ENCODE measurements at regions not wholly inside any gene's neighbourhood (a gene's known extent, or its start where the extent isn't known, plus 50 kb on each side); places are given as distances from the start of the nearest gene placed in this dataset.
"Not testable (repeated sequence)": the region's sequence is repeated elsewhere in the genome, so short reads cannot be mapped to it uniquely, and the experiment has no call there.

DNA sequence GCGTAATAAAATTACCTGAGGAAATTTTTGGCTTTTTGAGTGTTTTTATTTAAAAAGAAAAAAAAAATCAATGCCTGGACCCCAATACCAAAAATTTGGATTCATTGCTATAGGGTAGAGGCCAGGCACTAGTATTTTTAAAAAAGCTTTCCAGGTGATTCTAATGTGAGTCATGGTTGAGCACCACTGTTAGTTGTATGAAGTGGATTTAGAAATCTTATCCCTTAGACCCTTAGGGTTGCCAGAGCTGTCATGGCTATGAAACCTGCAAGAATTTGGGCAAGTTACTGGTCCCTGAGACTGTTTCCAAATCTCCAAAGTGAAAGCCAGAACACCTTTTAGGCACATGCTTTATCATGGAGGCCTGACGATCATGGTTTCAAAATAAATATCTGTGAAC is 262.5 kb downstream of the AHR start:
- no peak overlapping the region for H3K27ac Mint-ChIP-seq

DNA sequence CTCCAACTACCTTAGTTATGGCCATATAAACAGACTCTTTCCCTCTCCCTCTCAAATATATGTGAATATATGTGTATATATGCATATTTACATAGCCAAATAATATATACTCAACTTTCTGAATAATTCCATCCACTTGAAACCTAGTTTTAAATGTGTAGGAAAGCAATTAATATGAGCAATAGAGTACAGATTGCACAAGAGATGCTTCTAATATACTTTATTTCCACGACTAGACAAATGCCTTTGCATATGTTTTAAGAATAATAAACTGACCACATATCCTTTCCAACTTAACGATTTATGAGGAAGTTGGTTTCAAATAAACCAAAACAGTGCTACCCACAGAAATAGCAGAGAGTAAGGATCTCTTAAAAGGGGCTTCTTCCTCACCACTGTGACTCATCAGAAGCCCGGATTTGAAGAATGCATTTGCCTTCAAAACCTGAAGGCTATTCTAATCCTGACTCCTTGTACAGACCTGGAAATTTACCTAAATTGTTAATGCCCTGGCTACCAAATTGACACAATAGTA is 266.3 kb downstream of the AHR start:
- Mint-ChIP-seq H3K4me3 (no peak overlapping the region), H3K36me3 (ENCODE audit: low read depth) (no peaks in the 10 kb centered on the region), H3K4me1 (ENCODE audit: low read depth) (no peaks in the 10 kb centered on the region), H3K9me3 (no peaks in the 10 kb centered on the region), H3K27ac (no peak overlapping the region), H3K27me3 (ENCODE audit: insufficient read depth) (peaks cover 2% of the 10 kb centered on the region)
- intact Hi-C loops (cut with micrococcal nuclease): no loop called here
- no peak for DNase-seq (ENCODE audit: low spot score)

More for the DNA sequence above, 262.5 kb downstream of the AHR start:
- Mint-ChIP-seq H3K9me3 (no peaks in the 10 kb centered on the region), H3K4me3 (no peak overlapping the region), H3K27me3 (ENCODE audit: insufficient read depth) (no peaks in the 10 kb centered on the region), H3K36me3 (ENCODE audit: low read depth) (no peaks in the 10 kb centered on the region), H3K4me1 (ENCODE audit: low read depth) (no peaks in the 10 kb centered on the region)
- intact Hi-C loops (cut with micrococcal nuclease): no loop called here
- no peak for DNase-seq (ENCODE audit: low spot score)

DNA sequence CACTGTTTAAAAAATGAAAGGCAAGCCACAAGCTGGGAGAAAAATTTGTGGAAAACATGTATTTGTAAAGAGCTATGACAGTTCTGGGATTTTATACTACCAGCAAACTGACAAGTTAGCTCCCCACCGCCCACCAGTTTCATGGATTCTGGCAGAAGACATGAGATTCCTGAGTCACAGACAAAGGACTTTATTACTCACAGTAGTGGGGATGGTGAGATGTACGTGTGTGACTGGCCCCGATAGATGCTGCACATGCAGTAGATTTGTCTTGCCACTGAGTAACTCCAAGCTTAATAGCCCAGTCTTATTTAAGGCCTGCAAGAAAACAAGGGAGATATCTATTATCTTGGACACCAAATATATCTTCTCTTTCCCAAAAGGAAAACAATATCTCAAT is 281.7 kb downstream of the AHR start:
- Mint-ChIP-seq H3K4me1 (ENCODE audit: low read depth) (no peaks in the 10 kb centered on the region), H3K27me3 (ENCODE audit: insufficient read depth) (no peaks in the 10 kb centered on the region), H3K4me3 (no peak overlapping the region), H3K27ac (no peak overlapping the region), H3K9me3 (peaks cover 7% of the 10 kb centered on the region), H3K36me3 (ENCODE audit: low read depth) (no peaks in the 10 kb centered on the region)
- intact Hi-C loops (cut with micrococcal nuclease): no loop called here
- DNase-seq (ENCODE audit: low spot score): no peak

DNA sequence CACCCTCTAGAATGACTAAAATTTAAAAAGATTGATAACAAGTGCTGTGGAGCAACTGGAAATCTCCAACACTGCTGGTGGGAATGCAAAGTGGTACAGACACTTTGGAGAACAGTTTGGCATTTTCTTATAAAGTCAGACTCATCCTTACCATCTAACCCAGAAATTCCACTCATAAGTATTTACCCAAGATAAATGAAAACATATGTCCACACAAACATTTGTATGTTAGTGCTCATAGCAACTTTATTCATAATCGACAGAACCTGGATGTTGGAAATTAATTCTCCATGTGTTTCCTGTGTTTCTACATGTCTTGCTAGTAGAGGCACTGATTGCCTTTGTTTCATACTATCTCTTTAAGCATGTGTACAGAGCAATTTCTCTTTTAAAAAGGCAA is 282.4 kb downstream of the AHR start:
- peaks cover 7% of the 10 kb centered on the region for H3K9me3 Mint-ChIP-seq

DNA sequence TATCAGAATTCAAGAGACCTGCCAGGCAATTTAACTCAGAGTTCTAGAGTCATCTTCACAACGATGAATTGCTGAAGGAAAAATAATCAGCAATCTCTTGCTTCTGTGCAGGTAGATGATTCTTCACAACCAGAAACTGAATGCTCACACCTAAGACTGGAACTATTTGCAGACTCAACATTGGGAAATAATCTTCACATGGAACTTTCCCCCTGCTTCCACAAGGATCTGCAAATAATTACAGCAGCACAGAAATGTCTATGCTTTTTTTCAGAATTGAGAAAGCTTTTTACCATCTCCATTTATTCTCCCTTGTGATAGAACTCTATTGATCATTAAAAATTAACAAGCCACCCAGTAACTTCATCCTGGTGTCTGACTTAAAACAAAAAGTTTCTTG is 282.8 kb downstream of the AHR start:
- intact Hi-C loops (cut with micrococcal nuclease): no loop called here
- no peak overlapping the region for H3K4me3 Mint-ChIP-seq
- no peak for DNase-seq (ENCODE audit: low spot score)
- H3K4me1 Mint-ChIP-seq (ENCODE audit: low read depth): no peaks in the 10 kb centered on the region
- no peak overlapping the region for H3K27ac Mint-ChIP-seq
- peaks cover 7% of the 10 kb centered on the region for H3K9me3 Mint-ChIP-seq
- no peaks in the 10 kb centered on the region for H3K27me3 Mint-ChIP-seq (ENCODE audit: insufficient read depth)
- no peaks in the 10 kb centered on the region for H3K36me3 Mint-ChIP-seq (ENCODE audit: low read depth)

More for the DNA sequence above, 282.4 kb downstream of the AHR start:
- Mint-ChIP-seq H3K36me3 (ENCODE audit: low read depth) (no peaks in the 10 kb centered on the region), H3K27me3 (ENCODE audit: insufficient read depth) (no peaks in the 10 kb centered on the region), H3K4me3 (no peak overlapping the region), H3K4me1 (ENCODE audit: low read depth) (no peaks in the 10 kb centered on the region), H3K27ac (no peak overlapping the region)
- DNase-seq (ENCODE audit: low spot score): no peak
- intact Hi-C loops (cut with micrococcal nuclease): no loop called here

DNA sequence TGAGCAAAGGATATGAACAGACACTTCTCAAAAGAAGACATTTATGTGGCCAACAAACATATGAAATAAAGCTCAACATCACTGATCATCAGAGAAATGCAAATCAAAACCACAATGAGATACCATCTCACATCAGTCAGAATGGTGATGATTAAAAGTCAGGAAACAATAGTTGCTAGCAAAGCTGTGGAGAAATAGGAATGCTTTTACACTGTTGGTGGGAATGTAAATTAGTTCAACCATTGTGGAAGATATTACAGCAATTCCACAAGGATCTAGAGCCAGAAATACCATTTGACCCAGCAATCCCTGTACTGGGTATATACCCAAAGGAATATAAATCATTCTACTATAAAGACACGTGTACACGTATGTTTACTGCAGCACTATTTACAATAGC is 284.2 kb downstream of the AHR start:
- intact Hi-C loops (cut with micrococcal nuclease); H3K27me3 Mint-ChIP-seq (ENCODE audit: insufficient read depth); H3K9me3 Mint-ChIP-seq; H3K36me3 Mint-ChIP-seq (ENCODE audit: low read depth); DNase-seq (ENCODE audit: low spot score); H3K4me3 Mint-ChIP-seq; H3K27ac Mint-ChIP-seq; H3K4me1 Mint-ChIP-seq (ENCODE audit: low read depth): not testable (repeated sequence)

DNA sequence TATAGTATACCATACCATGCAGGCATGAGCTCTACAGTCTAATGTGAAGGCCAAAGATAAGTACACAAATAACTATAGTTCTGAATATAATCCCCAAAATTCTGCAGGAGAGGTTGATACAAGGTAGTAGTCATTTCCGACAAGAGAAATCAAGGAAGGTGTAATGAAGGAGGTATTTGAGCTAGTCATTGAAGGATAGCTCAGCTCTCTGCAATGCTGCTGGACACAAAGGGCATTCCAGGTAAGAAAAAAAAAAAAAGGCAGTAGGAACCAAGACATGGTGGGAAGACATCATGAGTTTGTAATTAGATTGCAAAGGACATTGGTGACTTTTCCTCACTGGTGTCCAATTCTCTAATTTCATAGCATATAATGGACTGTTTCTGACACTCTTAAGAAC is 285.3 kb downstream of the AHR start:
- Mint-ChIP-seq H3K4me1 (ENCODE audit: low read depth) (no peaks in the 10 kb centered on the region), H3K9me3 (no peaks in the 10 kb centered on the region), H3K4me3 (no peak overlapping the region), H3K36me3 (ENCODE audit: low read depth) (no peaks in the 10 kb centered on the region), H3K27ac (no peak overlapping the region), H3K27me3 (ENCODE audit: insufficient read depth) (no peaks in the 10 kb centered on the region)
- DNase-seq (ENCODE audit: low spot score): no peak
- intact Hi-C loops (cut with micrococcal nuclease): no loop called here

DNA sequence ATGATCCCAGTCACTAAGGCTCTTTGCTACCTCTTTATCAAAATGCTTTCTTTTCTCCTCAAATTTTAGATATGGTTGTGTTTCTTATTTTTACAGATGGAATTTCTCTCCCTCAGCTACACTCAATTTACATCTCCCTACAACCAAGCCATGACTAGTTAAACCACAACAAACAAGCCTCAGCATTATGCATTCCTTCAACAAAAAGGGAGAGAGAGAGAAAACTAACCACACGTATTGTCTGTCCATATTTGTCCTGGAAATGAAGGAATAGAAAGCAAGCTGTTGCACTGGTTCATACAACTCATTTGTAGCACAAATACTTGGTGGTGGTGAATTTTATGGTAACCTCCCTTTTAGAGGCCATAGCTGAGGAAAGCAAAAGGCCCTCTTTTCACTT is 286.4 kb downstream of the AHR start:
- intact Hi-C loops (cut with micrococcal nuclease): no loop called here
- Mint-ChIP-seq H3K27me3 (ENCODE audit: insufficient read depth) (no peaks in the 10 kb centered on the region), H3K9me3 (no peaks in the 10 kb centered on the region), H3K27ac (no peak overlapping the region), H3K36me3 (ENCODE audit: low read depth) (no peaks in the 10 kb centered on the region), H3K4me1 (ENCODE audit: low read depth) (no peaks in the 10 kb centered on the region), H3K4me3 (no peak overlapping the region)
- DNase-seq (ENCODE audit: low spot score): no peak

DNA sequence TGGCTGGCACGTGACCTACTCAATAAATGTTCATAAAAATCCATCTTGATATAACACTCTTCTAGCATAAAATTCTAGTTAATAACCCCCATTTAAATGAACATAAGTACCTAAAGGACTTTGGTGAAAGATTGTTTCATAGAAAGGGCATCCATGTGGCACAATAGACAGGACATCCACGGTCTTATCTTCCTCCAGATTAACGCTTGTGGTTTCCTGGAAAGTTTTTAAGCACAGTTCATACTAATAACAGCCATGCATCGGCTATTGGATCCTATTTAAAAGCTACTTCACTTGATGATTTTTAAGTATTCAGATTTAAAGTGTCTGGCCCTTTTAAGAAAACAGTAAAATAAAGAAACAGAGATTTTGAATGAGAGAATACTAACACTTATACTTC is 288.3 kb downstream of the AHR start:
- Mint-ChIP-seq H3K4me3 (no peak overlapping the region), H3K9me3 (no peaks in the 10 kb centered on the region), H3K27me3 (ENCODE audit: insufficient read depth) (no peaks in the 10 kb centered on the region), H3K4me1 (ENCODE audit: low read depth) (no peaks in the 10 kb centered on the region), H3K27ac (no peak overlapping the region), H3K36me3 (ENCODE audit: low read depth) (no peaks in the 10 kb centered on the region)
- intact Hi-C loops (cut with micrococcal nuclease): no loop called here
- DNase-seq (ENCODE audit: low spot score): no peak

DNA sequence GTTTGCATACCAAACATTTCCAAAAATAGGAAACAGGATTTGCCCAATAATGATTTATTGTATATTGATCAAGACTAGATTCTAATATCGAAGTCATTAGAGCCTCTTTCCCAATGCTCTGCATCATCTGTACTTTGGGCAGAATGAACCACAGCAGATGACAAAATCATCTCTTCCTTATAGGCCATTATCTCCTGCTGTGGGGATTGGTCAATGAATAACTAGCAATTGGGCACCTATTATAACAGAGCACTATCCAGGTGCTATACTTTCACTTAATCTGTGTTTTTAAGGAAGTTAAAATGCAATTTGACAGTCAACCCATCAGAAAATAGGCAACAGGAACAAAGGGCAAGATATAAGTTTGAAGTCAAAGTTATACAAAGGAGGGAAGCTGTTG is 290.3 kb downstream of the AHR start:
- no peak overlapping the region for H3K4me3 Mint-ChIP-seq

DNA sequence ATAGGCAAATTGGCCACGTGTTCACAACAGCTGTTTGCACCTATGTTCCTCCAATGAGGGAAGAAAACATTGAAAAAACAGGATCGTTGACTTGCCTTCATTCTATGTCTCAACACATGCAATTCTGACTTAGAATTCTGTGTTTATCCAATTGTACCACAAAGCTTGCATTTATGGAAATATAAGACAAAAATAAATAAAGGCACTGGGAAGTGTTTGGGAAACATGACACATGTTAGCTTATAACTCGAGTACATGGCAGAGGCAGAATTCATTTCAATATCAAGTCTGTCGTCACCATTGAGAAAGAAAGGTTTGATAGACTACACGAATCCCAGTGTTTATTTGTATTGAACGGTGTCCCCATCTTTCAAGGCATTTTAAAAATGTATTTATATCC is 291.2 kb downstream of the AHR start:
- no peak overlapping the region for H3K27ac Mint-ChIP-seq
- H3K27me3 Mint-ChIP-seq (ENCODE audit: insufficient read depth): no peaks in the 10 kb centered on the region
- no peaks in the 10 kb centered on the region for H3K4me1 Mint-ChIP-seq (ENCODE audit: low read depth)
- intact Hi-C loops (cut with micrococcal nuclease): no loop called here
- no peak for DNase-seq (ENCODE audit: low spot score)
- no peaks in the 10 kb centered on the region for H3K9me3 Mint-ChIP-seq
- no peak overlapping the region for H3K4me3 Mint-ChIP-seq
- no peaks in the 10 kb centered on the region for H3K36me3 Mint-ChIP-seq (ENCODE audit: low read depth)

More for the DNA sequence above, 290.3 kb downstream of the AHR start:
- intact Hi-C loops (cut with micrococcal nuclease): no loop called here
- no peaks in the 10 kb centered on the region for H3K9me3 Mint-ChIP-seq
- H3K36me3 Mint-ChIP-seq (ENCODE audit: low read depth): no peaks in the 10 kb centered on the region
- H3K4me1 Mint-ChIP-seq (ENCODE audit: low read depth): no peaks in the 10 kb centered on the region
- no peak for DNase-seq (ENCODE audit: low spot score)
- no peak overlapping the region for H3K27ac Mint-ChIP-seq
- H3K27me3 Mint-ChIP-seq (ENCODE audit: insufficient read depth): no peaks in the 10 kb centered on the region

DNA sequence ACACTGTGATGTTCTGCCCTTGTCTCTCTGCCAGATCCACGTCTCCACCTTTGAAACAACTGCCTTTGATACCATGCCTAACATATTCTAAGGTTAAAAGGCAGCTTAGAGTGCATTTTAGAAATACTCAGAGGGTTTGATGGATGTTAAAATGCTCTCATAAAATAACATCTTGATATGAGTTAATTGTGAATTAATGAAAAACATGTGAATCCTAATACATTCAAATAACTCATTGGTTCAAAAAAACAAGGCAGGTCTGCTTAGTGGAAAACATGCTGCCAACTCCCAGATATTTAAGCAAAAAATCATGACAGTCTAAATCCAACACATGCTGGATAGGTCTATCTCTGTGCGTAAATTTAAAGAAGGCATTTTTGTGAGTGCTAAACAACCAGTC is 291.8 kb downstream of the AHR start:
- Mint-ChIP-seq H3K9me3 (no peaks in the 10 kb centered on the region), H3K4me3 (no peak overlapping the region), H3K4me1 (ENCODE audit: low read depth) (no peaks in the 10 kb centered on the region), H3K27ac (no peak overlapping the region), H3K36me3 (ENCODE audit: low read depth) (no peaks in the 10 kb centered on the region), H3K27me3 (ENCODE audit: insufficient read depth) (no peaks in the 10 kb centered on the region)
- intact Hi-C loops (cut with micrococcal nuclease): no loop called here
- DNase-seq (ENCODE audit: low spot score): no peak

DNA sequence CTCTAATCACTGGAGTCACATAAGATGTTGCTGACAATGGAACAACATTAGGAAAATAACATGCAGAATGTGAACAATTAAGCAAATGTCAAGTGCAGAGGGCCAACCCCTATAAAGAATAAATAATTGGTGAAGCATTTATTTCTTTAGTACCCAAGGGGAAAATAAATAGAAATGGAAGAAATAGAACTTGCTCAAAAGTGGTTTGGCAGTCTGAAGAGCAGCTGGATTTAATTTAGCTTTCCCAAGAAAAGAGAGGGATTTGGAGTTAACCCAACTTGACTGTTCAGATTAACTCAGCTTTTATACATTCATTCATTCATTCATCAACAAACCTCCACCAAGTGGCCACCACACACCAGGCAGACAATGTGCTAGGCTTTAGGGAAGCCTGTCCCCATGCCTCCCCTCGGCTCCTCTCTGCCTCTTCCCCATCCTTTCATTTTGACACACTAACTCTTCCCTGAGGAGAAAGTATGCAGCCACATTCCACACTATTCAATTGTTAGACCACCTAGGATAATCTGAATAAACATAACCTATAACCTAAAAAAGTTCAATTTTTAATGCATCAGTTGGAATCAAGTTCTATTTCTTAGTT is 295.5 kb downstream of the AHR start:
- Mint-ChIP-seq H3K9me3 (no peaks in the 10 kb centered on the region), H3K27me3 (ENCODE audit: insufficient read depth) (no peaks in the 10 kb centered on the region), H3K27ac (no peak overlapping the region), H3K36me3 (ENCODE audit: low read depth) (no peaks in the 10 kb centered on the region), H3K4me1 (ENCODE audit: low read depth) (no peaks in the 10 kb centered on the region), H3K4me3 (no peak overlapping the region)
- no peak for DNase-seq (ENCODE audit: low spot score)
- intact Hi-C loops (cut with micrococcal nuclease): no loop called here

DNA sequence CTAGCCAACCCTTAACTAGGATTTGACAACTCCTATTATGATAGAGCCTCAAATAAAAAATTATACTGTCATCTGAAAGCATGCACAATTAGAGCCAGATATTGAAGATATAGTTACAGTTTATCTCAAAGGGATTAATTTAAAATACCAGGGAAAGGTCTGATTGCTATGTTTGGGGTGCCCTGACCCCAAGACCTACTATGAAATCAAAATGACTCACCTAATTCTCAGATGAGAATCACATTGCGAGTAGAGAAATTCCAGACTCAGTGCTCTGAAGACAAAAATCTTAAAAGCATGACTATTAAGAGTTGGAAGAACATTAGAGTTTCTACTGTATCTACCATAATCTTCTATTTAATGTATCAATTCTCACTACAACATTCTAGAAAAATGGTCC is 297.1 kb downstream of the AHR start:
- no peaks in the 10 kb centered on the region for H3K36me3 Mint-ChIP-seq (ENCODE audit: low read depth)
- intact Hi-C loops (cut with micrococcal nuclease): no loop called here
- H3K4me1 Mint-ChIP-seq (ENCODE audit: low read depth): no peaks in the 10 kb centered on the region
- H3K27ac Mint-ChIP-seq: no peak overlapping the region
- H3K4me3 Mint-ChIP-seq: no peak overlapping the region
- no peaks in the 10 kb centered on the region for H3K27me3 Mint-ChIP-seq (ENCODE audit: insufficient read depth)
- H3K9me3 Mint-ChIP-seq: no peaks in the 10 kb centered on the region
- DNase-seq (ENCODE audit: low spot score): no peak

All from activated T-helper 1 cell treated with anti-CD3 and anti-CD28 coated beads, Interleukin-12 subunit alpha, Interleukin-12 subunit beta, Interleukin-2, Interleukin-4 antibody, amounts not matched to agents 30 ng/mL and 10 ng/mL and 1 ng/mL, durations not matched to agents 14 hours and 24 hours and 36 hours (primary cell).